Middle frontal gyrus (tissue), 1 donor: ENCODE measurements at regions not wholly inside any gene's neighbourhood (a gene's known extent, or its start where the extent isn't known, plus 50 kb on each side); places are given as distances from the start of the nearest gene placed in this dataset.
A peak's percentile ranks its signal among the peaks of the same experiment; 100 is the strongest.

Experiments
- DNase-seq: peaks from one replicate; pipeline ENCODE4 v3.0.0-alpha.2; 2015; ENCODE audit warnings: low spot score; ENCODE audit errors: extremely low spot score

DNA sequence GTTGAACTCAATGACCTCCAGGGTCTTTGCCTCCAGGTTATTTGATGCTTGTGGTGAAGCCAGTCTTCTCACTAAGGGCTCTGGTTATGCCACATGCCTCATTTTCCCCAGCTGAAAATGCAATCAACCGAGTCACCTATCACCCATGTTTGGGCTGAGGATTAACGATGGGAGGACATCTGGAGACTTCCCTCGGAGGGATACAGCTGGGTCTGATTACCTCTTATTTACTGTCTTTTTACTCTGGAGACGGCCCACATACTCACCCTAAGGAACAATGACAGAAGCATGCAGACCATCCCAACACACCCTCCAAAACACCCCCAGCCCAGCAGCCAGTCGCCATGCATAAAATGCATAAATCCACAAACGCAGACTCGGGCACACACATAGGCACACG lies 187.4 kb downstream of the OPA1 start:
- no peak for DNase-seq

GRCh38 chr3:193780810-193781478 lies 187.9 kb downstream of the OPA1 start:
- DNase-seq: peak; percentile 27

GRCh38 chr3:193782276-193782647 lies 189.3 kb downstream of the OPA1 start:
- DNase-seq: no peak

GRCh38 chr3:193782747-193783146 lies 189.7 kb downstream of the OPA1 start:
- no peak for DNase-seq

DNA sequence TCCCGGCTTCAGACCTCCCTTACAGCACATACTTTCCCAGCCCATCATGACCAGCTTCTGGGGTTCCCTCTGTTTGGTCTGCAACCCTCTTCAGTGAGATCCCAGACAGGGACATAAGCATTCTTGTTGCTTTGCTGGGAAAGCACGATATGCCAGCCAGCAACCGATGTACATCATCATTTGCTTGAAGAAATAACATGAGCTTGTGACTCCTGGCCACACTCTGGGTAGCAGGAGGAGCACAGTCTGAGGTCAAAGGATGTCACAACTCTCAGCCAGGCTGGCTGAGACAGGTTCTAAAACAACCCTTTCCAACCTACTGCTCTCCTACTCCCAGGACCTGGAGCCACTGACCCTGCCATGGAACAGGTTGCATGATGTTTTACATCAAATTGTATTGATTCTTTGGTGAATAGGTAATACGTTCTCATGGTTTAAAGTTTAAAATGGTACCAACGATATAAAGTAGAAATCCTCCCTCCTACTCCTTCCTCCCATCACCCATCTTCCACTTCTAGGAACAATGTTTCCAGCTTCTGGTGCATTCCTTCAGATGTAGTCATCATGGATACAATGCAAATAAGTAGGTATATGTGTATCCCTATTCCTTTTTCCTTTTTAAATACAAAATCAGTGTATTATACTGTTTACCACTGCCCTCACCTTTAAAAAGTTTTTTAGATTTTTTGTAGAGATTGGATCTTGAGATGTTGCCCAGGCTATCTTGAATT lies 190.3 kb downstream of the OPA1 start:
- no peak for DNase-seq

- no peak for DNase-seq
These were observed 191.8 kb downstream of the OPA1 start for GRCh38 chr3:193784822-193785221.

DNA sequence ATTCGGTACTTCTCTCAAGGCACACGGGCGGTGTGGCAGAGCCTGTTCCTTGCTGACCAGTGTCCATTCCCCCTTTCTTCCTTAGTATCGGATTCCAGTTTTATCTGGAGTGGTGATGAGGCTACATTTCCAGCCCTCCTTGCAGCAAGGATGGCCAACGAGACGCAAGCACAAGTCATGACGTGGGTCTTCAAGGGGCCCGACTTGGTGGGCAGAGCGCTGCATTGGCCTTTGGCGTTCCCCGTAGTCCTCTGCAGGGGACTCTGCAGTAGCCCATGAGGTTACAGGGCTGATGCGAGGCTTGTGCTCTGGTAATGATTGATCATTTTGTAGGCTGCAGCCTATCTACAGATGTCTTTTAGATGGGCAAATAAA lies 194.5 kb downstream of the OPA1 start:
- no peak for DNase-seq

GRCh38 chr3:193788189-193788991 lies 195.4 kb downstream of the OPA1 start:
- DNase-seq: peak; percentile 14

DNA sequence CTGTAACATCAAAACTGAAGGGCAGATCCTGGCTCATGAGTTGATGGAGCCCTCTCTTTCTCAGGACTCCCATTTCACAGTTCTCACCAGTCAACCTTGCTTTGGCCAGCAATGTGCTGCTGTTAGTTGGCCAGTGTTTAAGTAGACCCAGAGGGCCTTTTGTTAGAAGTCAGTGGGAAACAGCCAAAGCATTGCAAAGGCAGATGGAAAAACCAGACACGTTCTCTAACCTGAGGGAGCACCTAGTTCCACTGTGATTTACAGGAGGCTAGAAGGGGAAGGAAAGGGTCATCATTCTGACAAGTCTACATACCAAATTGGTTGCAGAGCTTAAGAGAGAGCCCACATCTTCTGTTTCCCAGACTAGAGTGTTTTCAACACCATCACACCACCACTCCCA lies 196.4 kb downstream of the OPA1 start:
- no peak for DNase-seq

- no peak for DNase-seq
These were observed 197.3 kb downstream of the OPA1 start for GRCh38 chr3:193790086-193790990.

GRCh38 chr3:193791041-193792032 lies 198.3 kb downstream of the OPA1 start:
- DNase-seq: no peak

GRCh38 chr3:193793123-193793522 lies 200.1 kb downstream of the OPA1 start:
- DNase-seq: no peak

DNA sequence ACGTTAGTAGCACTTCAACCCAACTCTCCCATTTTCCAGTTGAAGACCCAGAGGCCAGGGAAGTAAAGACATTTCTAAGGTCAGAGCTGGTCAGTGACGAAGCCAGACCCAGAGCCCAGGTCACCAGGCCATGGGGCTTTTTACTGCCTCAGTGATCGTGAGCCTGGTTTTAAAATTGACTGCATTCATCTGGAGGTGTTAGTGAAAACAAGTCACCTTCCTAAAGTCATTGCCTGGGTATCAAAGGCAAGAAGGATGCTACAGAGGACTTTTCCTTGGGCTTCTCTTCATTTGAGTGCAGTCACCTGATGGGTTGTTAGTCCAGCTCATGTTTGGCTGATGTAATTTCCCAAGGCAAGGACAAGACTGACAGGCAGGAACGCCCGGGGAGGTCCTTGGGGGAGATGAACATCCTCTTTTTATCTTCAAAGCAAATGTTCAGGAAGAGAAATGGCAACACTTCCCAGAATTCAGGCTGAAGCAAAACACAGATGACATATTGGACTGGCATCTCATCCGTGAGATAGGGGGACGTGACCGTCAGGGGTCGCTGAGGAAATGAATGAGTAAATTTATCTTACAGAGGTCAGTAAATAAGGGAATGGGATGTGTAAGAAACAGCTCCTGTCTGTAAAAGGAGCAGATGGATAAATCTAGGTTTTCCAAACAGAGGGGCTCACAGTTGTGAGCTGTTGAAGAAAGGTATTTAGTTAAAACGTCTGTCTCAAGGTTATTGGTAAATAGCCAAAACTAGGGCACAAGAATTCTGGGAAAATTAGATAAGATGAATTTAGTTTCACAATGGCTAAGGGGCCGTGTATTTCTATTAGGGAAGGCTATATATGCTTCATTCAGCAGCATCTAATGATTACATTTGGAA lies 201.2 kb downstream of the OPA1 start:
- DNase-seq: no peak

- no peak for DNase-seq
These were observed 202.2 kb downstream of the OPA1 start for GRCh38 chr3:193795062-193795690.

DNA sequence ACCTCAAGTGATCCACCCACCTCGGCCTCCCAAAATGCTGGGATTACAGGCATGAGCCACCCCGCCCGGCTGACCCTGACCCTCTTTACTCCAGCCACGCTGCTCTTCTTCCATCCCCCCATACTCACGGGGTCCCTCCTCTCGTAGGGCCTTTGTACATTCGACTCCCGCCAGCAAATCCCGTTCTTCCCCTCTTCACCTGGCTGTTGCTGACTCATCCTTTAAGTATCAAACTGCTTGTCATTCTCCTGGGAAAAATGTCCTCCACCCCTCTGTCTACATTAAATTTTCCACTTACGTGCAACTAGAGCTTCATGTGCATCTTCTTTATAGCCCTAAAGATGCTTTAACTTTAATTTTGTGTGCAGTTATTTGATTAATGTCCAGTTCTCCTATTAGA lies 203.1 kb downstream of the OPA1 start:
- no peak for DNase-seq

DNA sequence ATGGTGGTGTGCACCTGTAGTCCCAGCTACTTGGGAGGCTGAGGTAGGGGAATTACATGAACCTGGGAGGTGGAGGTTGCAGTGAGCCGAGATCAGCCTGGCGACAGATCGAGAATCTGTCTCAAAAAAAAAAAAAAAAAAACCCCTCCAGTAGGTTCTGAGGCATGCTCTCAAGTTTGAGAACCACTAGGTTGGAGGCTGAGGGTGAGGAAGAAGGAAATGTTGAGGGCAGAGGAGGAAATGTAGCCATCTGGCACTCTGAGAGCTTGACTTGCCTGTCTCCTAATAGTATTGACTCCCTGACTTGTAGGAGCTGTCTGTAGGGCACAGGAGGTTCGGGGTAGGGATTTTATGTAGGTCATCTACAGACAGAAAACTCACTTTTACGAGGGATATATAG lies 204.6 kb downstream of the OPA1 start:
- no peak for DNase-seq

DNA sequence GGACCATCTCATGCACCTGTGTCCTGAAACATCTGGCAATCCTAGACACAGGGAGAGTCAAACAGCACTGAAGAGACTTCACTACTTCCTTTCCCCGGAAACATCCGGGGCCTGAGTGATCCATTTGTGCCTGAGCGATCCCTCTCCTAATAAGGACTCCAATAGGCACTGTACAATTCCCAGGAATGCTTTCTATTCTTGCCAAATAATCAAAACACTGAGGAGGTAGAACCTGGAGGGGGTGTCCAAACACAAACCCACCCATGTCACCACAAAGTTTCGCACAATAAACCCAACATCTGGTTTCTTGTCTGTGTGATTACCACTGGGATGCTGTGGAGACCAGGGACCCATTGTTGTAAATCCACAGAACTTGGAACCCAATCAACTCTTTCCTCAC lies 205.0 kb downstream of the OPA1 start:
- DNase-seq: no peak

GRCh38 chr3:193800138-193801043 lies 207.4 kb downstream of the OPA1 start:
- no peak for DNase-seq
